DOHH2 (cell line): ENCODE measurements at regions not wholly inside any gene's neighbourhood (a gene's known extent, or its start where the extent isn't known, plus 50 kb on each side); places are given as distances from the start of the nearest gene placed in this dataset.

Source experiments
- H3F3A ChIP-seq: fragments of 200-600 bp; sonication (generic), shearing (Covaris generic); 2 replicates; pipeline ENCODE4 v1.6.0; 2016; ENCODE audit warnings: antibody characterized with exemption, mild to moderate bottlenecking; ENCODE audit not compliant: control insufficient read depth, insufficient read depth
- H3K27ac ChIP-seq: fragments of 200-600 bp; sonication (generic); 2 replicates; pipeline ENCODE4 v1.5.1; 2014; ENCODE audit warnings: low read depth, mild to moderate bottlenecking, low read length, moderate library complexity
- H3K27me3 ChIP-seq: fragments of 200-600 bp; sonication (generic); 2 replicates; pipeline ENCODE4 v1.6.1; 2014; ENCODE audit warnings: mild to moderate bottlenecking, low read length, mixed read lengths; ENCODE audit not compliant: control insufficient read depth
- H3K36me3 ChIP-seq: fragments of 200-600 bp; sonication (generic); 2 replicates; pipeline ENCODE4 v1.6.1; 2014; ENCODE audit warnings: mild to moderate bottlenecking, low read length, moderate library complexity, mixed read lengths; ENCODE audit not compliant: control insufficient read depth
- H3K4me1 ChIP-seq: fragments of 200-600 bp; sonication (generic); 2 replicates; pipeline ENCODE4 v1.6.1; 2014; ENCODE audit warnings: mild to moderate bottlenecking, low read length, mixed read lengths; ENCODE audit not compliant: control insufficient read depth
- H3K4me2 ChIP-seq: fragments of 200-600 bp; sonication (generic); 2 replicates; pipeline ENCODE4 v1.6.0; 2014; ENCODE audit warnings: mild to moderate bottlenecking, low read length, moderate library complexity
- H3K4me3 ChIP-seq: fragments of 200-600 bp; sonication (generic); 2 replicates; pipeline ENCODE4 v1.5.1; 2014; ENCODE audit warnings: mild to moderate bottlenecking, low read length, mixed read lengths
- H3K79me2 ChIP-seq: fragments of 200-600 bp; sonication (generic); 2 replicates; pipeline ENCODE4 v1.6.1; 2014; ENCODE audit warnings: mild to moderate bottlenecking, low read length, mixed read lengths; ENCODE audit not compliant: control insufficient read depth
- H3K9me2 ChIP-seq: fragments of 200-600 bp; sonication (generic); replicated peaks from 2 replicates; pipeline ENCODE4 v1.6.1; 2014; ENCODE audit warnings: mild to moderate bottlenecking, low read length, mixed read lengths; ENCODE audit not compliant: control insufficient read depth
- H3K9me3 ChIP-seq: fragments of 200-600 bp; sonication (generic); 2 replicates; pipeline ENCODE4 v1.6.1; 2014; ENCODE audit warnings: antibody characterized with exemption, low read length, mixed read lengths; ENCODE audit not compliant: control insufficient read depth, insufficient read depth
- H4K20me1 ChIP-seq: fragments of 200-600 bp; sonication (generic); 2 replicates; pipeline ENCODE4 v1.6.0; 2014; ENCODE audit warnings: low read depth, mild to moderate bottlenecking, antibody characterized with exemption, low read length, moderate library complexity; ENCODE audit not compliant: control insufficient read depth, insufficient read depth
- CTCF ChIP-seq: fragments of 200-600 bp; sonication (generic); IDR thresholded peaks from one replicate; pipeline ENCODE4 v1.5.1; 2014; ENCODE audit warnings: antibody characterized with exemption, mild to moderate bottlenecking, low read depth, low read length; ENCODE audit not compliant: poor library complexity, severe bottlenecking
- EZH2phosphoT487 ChIP-seq: fragments of 200-600 bp; sonication (generic); IDR thresholded peaks from 2 replicates; pipeline ENCODE4 v1.6.1; 2017; ENCODE audit warnings: borderline replicate concordance, mild to moderate bottlenecking, antibody characterized with exemption, low read length, moderate library complexity, mixed read lengths

DNA sequence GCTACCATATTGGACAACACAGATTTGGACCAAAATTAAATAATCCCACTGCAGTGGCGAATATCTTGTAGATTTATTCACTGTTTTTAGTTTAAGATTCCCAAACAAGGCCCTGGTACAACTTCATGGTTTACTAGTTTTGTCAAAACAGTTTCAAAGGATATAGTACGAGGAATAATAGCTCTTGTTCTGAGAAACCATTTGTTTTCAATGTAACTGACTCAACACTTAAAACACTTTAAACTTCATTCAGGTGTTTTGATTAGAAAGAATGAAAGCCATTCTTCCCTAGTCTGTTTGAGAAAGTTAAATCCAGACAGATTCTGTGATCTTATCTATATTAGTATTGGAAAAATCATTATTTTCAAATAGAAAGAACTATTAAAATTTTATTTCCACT, 276.4 kb upstream of the MKLN1 start:
- Histone ChIP-seq H3K9me3 (no peaks in the 10 kb centered on the region), H3K27me3 (no peaks in the 10 kb centered on the region), H3K27ac (no peak overlapping the region), H4K20me1 (peaks cover 13% of the 10 kb centered on the region; the same call in 1 of the 2 replicates), H3K4me1 (peaks cover 22% of the 10 kb centered on the region), H3K4me2 (no peak overlapping the region), H3K4me3 (no peak overlapping the region), H3K36me3 (peaks cover 80% of the 10 kb centered on the region), H3K79me2 (peaks cover 88% of the 10 kb centered on the region), H3K9me2 (no peaks in the 10 kb centered on the region), H3F3A (no peaks in the 10 kb centered on the region)
- TF ChIP-seq CTCF (no peak), EZH2phosphoT487 (no peak)

DNA sequence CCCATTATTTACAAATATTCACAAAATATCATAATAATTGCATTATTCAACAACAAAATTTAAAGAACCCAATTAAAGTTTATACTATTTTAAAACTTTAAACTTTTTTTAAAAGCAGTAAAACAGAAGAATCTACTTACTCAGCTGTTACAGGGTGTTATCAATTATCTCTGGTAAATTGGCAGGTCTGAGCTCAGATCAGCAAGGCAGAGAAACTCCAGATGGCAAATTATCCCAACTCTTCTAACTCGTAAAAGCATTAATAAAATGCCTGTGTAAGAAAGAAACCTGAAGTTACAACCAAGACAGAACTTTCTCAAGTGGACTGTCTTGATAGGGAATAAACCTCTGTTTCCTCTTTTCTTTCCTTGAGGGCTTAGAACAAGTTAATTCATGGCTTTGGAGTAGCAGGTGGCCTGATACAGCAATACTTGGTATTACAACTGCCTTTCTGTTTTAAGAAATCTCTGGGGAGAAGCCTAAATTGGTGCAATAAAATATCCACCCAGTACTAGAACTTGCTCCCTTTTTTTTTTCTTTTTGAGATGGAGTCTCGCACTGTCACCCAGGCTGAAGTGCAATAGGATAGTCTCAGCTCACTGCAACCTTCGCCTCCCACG, 275.3 kb upstream of the MKLN1 start:
- Histone ChIP-seq H3K9me2 (no peaks in the 10 kb centered on the region), H3K27me3 (no peaks in the 10 kb centered on the region), H3K36me3 (peaks cover 77% of the 10 kb centered on the region), H3K4me1 (peaks cover 33% of the 10 kb centered on the region), H3K4me3 (no peak overlapping the region), H3K4me2 (no peak overlapping the region), H3F3A (peaks cover 2% of the 10 kb centered on the region), H4K20me1 (peaks cover 20% of the 10 kb centered on the region; the same call in 1 of the 2 replicates), H3K9me3 (no peaks in the 10 kb centered on the region), H3K79me2 (peaks cover 88% of the 10 kb centered on the region), H3K27ac (no peak overlapping the region)
- TF ChIP-seq CTCF (no peak), EZH2phosphoT487 (no peak)

DNA sequence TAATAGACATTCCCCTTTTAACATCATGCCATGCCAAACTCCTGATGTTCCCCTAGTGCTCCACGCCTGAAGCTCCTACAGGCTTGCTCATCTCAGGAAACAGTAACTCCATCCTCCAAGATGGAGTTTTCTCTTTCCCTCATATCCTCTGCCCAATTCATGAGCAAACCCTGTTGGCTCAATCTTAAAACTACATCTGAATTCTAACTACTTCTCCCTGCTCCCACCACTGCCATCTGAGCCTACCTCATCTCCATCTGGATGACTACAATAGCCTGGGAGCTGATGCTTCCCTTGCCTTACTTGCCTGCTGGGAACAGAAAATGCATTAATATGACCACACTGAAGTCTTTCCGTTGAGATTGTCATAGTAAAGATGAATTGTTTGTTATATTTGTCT, 271.7 kb upstream of the MKLN1 start:
- peaks cover 46% of the 10 kb centered on the region for H3K4me1 ChIP-seq

More for the DNA sequence above, 271.7 kb upstream of the MKLN1 start:
- H4K20me1 ChIP-seq, result peaks cover 20% of the 10 kb centered on the region; the same call in 1 of the 2 replicates
- no peak for TF ChIP-seq EZH2phosphoT487
- TF ChIP-seq CTCF, result no peak
- H3F3A ChIP-seq, result peaks cover 15% of the 10 kb centered on the region
- H3K9me3 ChIP-seq, result peaks cover 10% of the 10 kb centered on the region; the same call in 1 of the 2 replicates
- peaks cover 88% of the 10 kb centered on the region for H3K79me2 ChIP-seq
- H3K4me3 ChIP-seq, result no peak overlapping the region
- no peaks in the 10 kb centered on the region for H3K9me2 ChIP-seq
- H3K27ac ChIP-seq, result no peak overlapping the region
- peaks cover 55% of the 10 kb centered on the region for H3K36me3 ChIP-seq
- no peak overlapping the region for H3K4me2 ChIP-seq
- no peaks in the 10 kb centered on the region for H3K27me3 ChIP-seq
